ENCODE measurements at regions not wholly inside any gene's neighbourhood (a gene's known extent, or its start where the extent isn't known, plus 50 kb on each side); places are given as distances from the start of the nearest gene placed in this dataset.

DNA sequence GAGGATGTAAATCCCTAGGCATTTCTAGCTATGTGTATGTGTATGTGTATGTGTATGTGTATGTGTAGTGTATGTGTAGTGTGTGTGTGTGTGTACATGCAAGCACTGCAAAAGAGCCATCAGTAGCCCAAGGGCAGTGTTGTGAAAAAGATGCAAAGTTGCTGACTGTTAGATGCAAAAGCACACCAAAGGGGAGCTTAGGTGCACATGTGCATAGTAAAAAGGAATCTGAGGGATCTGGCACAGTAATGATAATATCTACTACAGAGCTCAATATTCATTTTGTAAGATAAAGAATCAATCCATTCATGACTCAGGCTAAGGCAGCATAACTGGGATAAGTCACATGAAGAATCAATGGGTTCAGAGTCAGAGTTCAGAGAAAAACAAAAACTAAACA lies 80.2 kb downstream of the TMEM47 start:
- Mint-ChIP-seq H3K9me3 (peaks cover 2% of the 10 kb centered on the region), H3K27me3 (ENCODE audit: low read depth, poor library complexity) (no peaks in the 10 kb centered on the region), H3K4me1 (no peaks in the 10 kb centered on the region), H3K27ac (no peak overlapping the region), H3K36me3 (ENCODE audit: low read depth) (no peaks in the 10 kb centered on the region), H3K4me3 (no peak overlapping the region)
- DNase-seq, result no peak
- TF ChIP-seq, protein P1, sequence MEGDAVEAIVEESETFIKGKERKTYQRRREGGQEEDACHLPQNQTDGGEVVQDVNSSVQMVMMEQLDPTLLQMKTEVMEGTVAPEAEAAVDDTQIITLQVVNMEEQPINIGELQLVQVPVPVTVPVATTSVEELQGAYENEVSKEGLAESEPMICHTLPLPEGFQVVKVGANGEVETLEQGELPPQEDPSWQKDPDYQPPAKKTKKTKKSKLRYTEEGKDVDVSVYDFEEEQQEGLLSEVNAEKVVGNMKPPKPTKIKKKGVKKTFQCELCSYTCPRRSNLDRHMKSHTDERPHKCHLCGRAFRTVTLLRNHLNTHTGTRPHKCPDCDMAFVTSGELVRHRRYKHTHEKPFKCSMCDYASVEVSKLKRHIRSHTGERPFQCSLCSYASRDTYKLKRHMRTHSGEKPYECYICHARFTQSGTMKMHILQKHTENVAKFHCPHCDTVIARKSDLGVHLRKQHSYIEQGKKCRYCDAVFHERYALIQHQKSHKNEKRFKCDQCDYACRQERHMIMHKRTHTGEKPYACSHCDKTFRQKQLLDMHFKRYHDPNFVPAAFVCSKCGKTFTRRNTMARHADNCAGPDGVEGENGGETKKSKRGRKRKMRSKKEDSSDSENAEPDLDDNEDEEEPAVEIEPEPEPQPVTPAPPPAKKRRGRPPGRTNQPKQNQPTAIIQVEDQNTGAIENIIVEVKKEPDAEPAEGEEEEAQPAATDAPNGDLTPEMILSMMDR (IDR thresholded peaks at IDR 0.05), result no peak

DNA sequence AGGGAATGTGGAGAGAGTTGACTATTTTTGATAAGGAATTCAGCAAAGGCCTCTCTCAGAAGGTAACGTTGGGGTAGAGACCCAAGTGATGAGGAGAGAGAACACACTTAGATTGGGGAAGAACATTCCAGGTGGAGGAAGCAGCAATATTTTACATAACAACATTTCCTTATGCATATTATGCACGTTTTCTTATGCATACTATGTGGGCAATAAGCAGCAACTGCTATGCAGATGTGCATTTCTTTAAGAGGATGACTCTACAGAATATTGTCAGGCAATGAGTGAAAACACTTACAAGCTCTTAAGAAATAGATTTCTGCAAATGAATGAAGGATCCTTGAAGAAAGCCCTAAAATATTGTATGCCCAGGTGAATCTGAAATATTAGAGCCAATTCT lies 91.1 kb downstream of the TMEM47 start:
- peaks cover 13% of the 10 kb centered on the region for H3K4me1 Mint-ChIP-seq
- H3K27ac Mint-ChIP-seq, result no peak overlapping the region
- H3K36me3 Mint-ChIP-seq (ENCODE audit: low read depth), result peaks cover 2% of the 10 kb centered on the region

DNA sequence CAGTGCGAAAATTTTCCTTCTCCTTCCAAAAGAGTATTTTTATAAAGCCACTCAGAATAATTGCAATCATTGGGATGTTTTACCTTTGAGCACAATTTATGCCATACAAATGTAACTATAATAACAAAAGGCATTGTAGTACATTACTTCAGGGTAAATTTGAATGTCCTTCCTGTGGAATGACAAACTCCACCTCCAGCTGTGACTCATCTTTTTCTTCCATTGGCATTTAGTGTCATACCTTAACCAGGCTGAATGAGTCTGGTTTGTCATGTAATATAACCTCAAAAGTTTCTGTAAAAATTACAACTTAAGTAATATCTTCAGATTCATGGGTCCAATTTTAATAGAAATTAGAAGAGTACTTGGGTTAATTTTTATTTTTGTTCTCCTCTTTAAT lies 93.3 kb downstream of the TMEM47 start:
- TF ChIP-seq, protein P1 (IDR thresholded peaks at IDR 0.05), result no peak
- peaks cover 16% of the 10 kb centered on the region for H3K9me3 Mint-ChIP-seq
- H3K27me3 Mint-ChIP-seq (ENCODE audit: low read depth, poor library complexity), result no peaks in the 10 kb centered on the region
- peaks cover 18% of the 10 kb centered on the region for H3K4me1 Mint-ChIP-seq
- no peak for DNase-seq
- no peak overlapping the region for H3K27ac Mint-ChIP-seq
- no peak overlapping the region for H3K4me3 Mint-ChIP-seq
- no peaks in the 10 kb centered on the region for H3K36me3 Mint-ChIP-seq (ENCODE audit: low read depth)

More for the DNA sequence above, 91.1 kb downstream of the TMEM47 start:
- peaks cover 28% of the 10 kb centered on the region for H3K9me3 Mint-ChIP-seq
- H3K4me3 Mint-ChIP-seq, result no peak overlapping the region
- H3K27me3 Mint-ChIP-seq (ENCODE audit: low read depth, poor library complexity), result no peaks in the 10 kb centered on the region
- DNase-seq, result no peak
- TF ChIP-seq, protein P1 (IDR thresholded peaks at IDR 0.05), result no peak

DNA sequence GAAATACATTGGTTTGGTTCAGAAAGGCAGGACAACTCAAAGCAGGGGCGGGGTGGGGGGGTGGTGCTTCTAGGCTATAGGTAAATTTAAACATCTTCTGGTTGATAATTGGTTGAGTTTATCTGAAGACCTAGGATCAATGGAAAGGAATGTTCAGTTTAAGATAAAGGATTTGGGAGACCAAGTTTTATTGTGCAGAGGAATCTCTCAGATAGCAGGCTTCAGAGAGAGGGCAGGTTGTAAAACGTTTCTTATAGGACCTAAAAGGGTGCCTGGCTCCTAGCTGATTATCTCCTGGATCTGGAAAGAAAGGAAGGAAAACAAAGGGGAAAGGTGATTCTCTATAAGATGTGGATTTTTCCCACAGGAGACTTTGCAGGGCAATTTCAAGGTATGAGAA lies 94.0 kb downstream of the TMEM47 start:
- H3K27ac Mint-ChIP-seq, result no peak overlapping the region
- H3K36me3 Mint-ChIP-seq (ENCODE audit: low read depth), result no peaks in the 10 kb centered on the region
- no peak for DNase-seq
- H3K4me3 Mint-ChIP-seq, result no peak overlapping the region
- TF ChIP-seq, protein P1 (IDR thresholded peaks at IDR 0.05), result no peak
- peaks cover 9% of the 10 kb centered on the region for H3K9me3 Mint-ChIP-seq
- peaks cover 18% of the 10 kb centered on the region for H3K4me1 Mint-ChIP-seq
- no peaks in the 10 kb centered on the region for H3K27me3 Mint-ChIP-seq (ENCODE audit: low read depth, poor library complexity)

DNA sequence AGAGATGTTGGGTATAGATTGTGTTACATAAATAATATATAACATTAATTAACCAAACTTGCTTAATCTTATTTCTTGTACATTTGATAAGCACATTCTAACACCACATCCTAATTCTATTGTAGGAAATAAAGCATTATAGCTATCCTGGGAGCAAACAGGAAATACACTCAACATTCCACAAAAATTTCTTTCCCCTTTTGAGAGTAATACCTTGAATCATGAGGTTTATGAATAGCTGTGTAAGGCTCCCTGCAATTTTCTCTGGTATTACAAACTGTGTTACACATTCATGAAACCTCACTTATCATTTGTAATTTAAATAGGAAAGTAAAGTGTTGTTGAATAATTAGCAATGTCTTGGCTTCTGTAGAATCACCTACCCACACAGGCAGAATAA lies 95.1 kb downstream of the TMEM47 start:
- H3K27me3 Mint-ChIP-seq (ENCODE audit: low read depth, poor library complexity), result no peaks in the 10 kb centered on the region
- peaks cover 18% of the 10 kb centered on the region for H3K4me1 Mint-ChIP-seq
- H3K36me3 Mint-ChIP-seq (ENCODE audit: low read depth), result no peaks in the 10 kb centered on the region
- TF ChIP-seq, protein P1 (IDR thresholded peaks at IDR 0.05), result no peak
- no peak for DNase-seq
- H3K9me3 Mint-ChIP-seq, result peaks cover 5% of the 10 kb centered on the region
- H3K4me3 Mint-ChIP-seq, result no peak overlapping the region
- no peak overlapping the region for H3K27ac Mint-ChIP-seq

DNA sequence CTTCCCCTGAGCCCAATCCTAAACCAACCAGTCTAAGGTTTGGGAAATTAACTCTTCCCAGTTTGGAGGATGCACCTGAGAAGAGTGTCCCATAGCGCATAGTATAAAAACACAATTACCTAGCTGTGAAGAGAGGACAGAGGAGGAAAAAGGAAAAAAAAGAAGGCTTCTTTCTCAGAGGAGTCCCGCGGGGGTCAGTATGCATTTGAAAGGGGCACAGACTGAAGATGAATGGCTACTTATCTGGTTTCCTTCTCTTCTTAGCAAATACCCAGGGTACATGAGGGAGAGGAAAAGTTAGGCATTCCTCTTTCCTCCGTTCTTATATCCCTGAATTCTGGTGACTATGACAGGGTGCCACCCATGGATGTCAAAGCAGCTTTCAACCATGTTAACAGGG lies 96.9 kb downstream of the TMEM47 start:
- Mint-ChIP-seq H3K27me3 (ENCODE audit: low read depth, poor library complexity) (no peaks in the 10 kb centered on the region), H3K27ac (no peak overlapping the region), H3K9me3 (peaks cover 5% of the 10 kb centered on the region), H3K4me1 (peaks cover 18% of the 10 kb centered on the region), H3K36me3 (ENCODE audit: low read depth) (no peaks in the 10 kb centered on the region), H3K4me3 (no peak overlapping the region)
- no peak for DNase-seq
- TF ChIP-seq, protein P1 (IDR thresholded peaks at IDR 0.05), result no peak
